GM23338 (cell line): ENCODE measurements at regions not wholly inside any gene's neighbourhood (a gene's known extent, or its start where the extent isn't known, plus 50 kb on each side); places are given as distances from the start of the nearest gene placed in this dataset.
"Not testable (repeated sequence)": the region's sequence is repeated elsewhere in the genome, so short reads cannot be mapped to it uniquely, and the experiment has no call there.

Experiments
- ATAC-seq: fragments of 200-7000 bp; cut with Tn5 transposase; 3 replicates; pipeline ENCODE4 v1.9.1; 2020
- DNase-seq: peaks from one replicate; pipeline ENCODE4 v3.0.0-alpha.2; 2015; ENCODE audit warnings: low spot score
- H2AFZ ChIP-seq: fragments of 200-600 bp; sonication (generic); 2 replicates; pipeline ENCODE4 v1.8.0; 2016; ENCODE audit warnings: antibody characterized with exemption, mild to moderate bottlenecking, moderate library complexity
- H3F3A ChIP-seq: fragments of 200-600 bp; sonication (generic); replicated peaks from 2 replicates; pipeline ENCODE4 v1.8.0; 2017; ENCODE audit warnings: antibody characterized with exemption, mixed run types, low read depth
- H3K27ac ChIP-seq: fragments of 200-600 bp; sonication (generic); 2 replicates; pipeline ENCODE4 v1.6.1; 2016; ENCODE audit warnings: low read depth
- H3K27me3 ChIP-seq: fragments of 200-600 bp; sonication (generic); 2 replicates; pipeline ENCODE4 v1.8.0; 2016; ENCODE audit warnings: mild to moderate bottlenecking, mixed run types, moderate library complexity; ENCODE audit not compliant: insufficient read depth
- H3K36me3 ChIP-seq: fragments of 200-600 bp; sonication (generic); 2 replicates; pipeline ENCODE4 v1.8.0; 2016; ENCODE audit warnings: mild to moderate bottlenecking; ENCODE audit not compliant: insufficient read depth
- H3K4me1 ChIP-seq: fragments of 200-600 bp; sonication (generic); 2 replicates; pipeline ENCODE4 v1.8.0; 2016; ENCODE audit warnings: mild to moderate bottlenecking, moderate library complexity; ENCODE audit not compliant: insufficient read depth
- H3K4me2 ChIP-seq: fragments of 200-600 bp; sonication (generic); 2 replicates; pipeline ENCODE4 v1.7.1; 2017; ENCODE audit warnings: mixed run types
- H3K4me3 ChIP-seq: fragments of 200-600 bp; sonication (generic); 2 replicates; pipeline ENCODE4 v1.6.1; 2016; ENCODE audit warnings: mixed run types
- H3K79me2 ChIP-seq: fragments of 200-600 bp; sonication (generic); replicated peaks from 2 replicates; pipeline ENCODE4 v1.8.0; 2017; ENCODE audit warnings: mild to moderate bottlenecking; ENCODE audit not compliant: insufficient read depth
- H3K9me2 ChIP-seq: fragments of 200-600 bp; sonication (generic); 2 replicates; pipeline ENCODE4 v1.8.0; 2017; ENCODE audit not compliant: insufficient read depth
- H4K20me1 ChIP-seq: fragments of 200-600 bp; sonication (generic); replicated peaks from 2 replicates; pipeline ENCODE4 v1.8.0; 2017; ENCODE audit warnings: mild to moderate bottlenecking; ENCODE audit not compliant: insufficient read depth
- H3K27ac Mint-ChIP-seq: 2 replicates; pipeline ENCODE4 v1.8.0; 2020; ENCODE audit warnings: inconsistent platforms, mild to moderate bottlenecking, moderate library complexity, mixed read lengths
- H3K27me3 Mint-ChIP-seq: 3 replicates; pipeline ENCODE4 v1.8.0; 2022; ENCODE audit warnings: low read depth, mild to moderate bottlenecking, moderate library complexity, mixed read lengths, inconsistent platforms; ENCODE audit not compliant: insufficient read depth, poor library complexity
- H3K36me3 Mint-ChIP-seq: 3 replicates; pipeline ENCODE4 v1.8.0; 2021; ENCODE audit warnings: low read depth, mild to moderate bottlenecking, inconsistent platforms, moderate library complexity, mixed read lengths
- H3K4me1 Mint-ChIP-seq: 3 replicates; pipeline ENCODE4 v1.8.0; 2020; ENCODE audit warnings: mild to moderate bottlenecking, inconsistent platforms, mixed read lengths
- H3K4me3 Mint-ChIP-seq: 3 replicates; pipeline ENCODE4 v1.8.0; 2021; ENCODE audit warnings: moderate library complexity, mild to moderate bottlenecking, inconsistent platforms, mixed read lengths
- H3K9me3 Mint-ChIP-seq: 3 replicates; pipeline ENCODE4 v1.8.0; 2020; ENCODE audit warnings: moderate library complexity, mild to moderate bottlenecking, inconsistent platforms, mixed read lengths
- CREB1 ChIP-seq: fragments of 250-450 bp; sonication (Bioruptor Pico); IDR thresholded peaks from 2 replicates; pipeline ENCODE4 v1.5.0; 2020; ENCODE audit warnings: low read depth, mild to moderate bottlenecking, moderate library complexity
- EZH2 ChIP-seq: fragments of 200-600 bp; sonication (generic); IDR thresholded peaks from one replicate; pipeline ENCODE4 v1.8.0; 2017; ENCODE audit warnings: antibody characterized with exemption, mild to moderate bottlenecking, low read depth; ENCODE audit not compliant: unreplicated experiment
- EZH2phosphoT487 ChIP-seq: fragments of 200-600 bp; sonication (generic); IDR thresholded peaks from one replicate; pipeline ENCODE4 v1.8.1; 2018; ENCODE audit warnings: antibody characterized with exemption; ENCODE audit not compliant: unreplicated experiment
- JUNB ChIP-seq: IDR thresholded peaks from one replicate; pipeline ENCODE4 v1.6.1; 2016; ENCODE audit warnings: antibody characterized with exemption; ENCODE audit not compliant: unreplicated experiment
- NANOG ChIP-seq: IDR thresholded peaks from 2 replicates; pipeline ENCODE4 v1.6.1; 2016; ENCODE audit warnings: antibody characterized with exemption, borderline replicate concordance
- POLR2AphosphoS5 ChIP-seq: IDR thresholded peaks from 2 replicates; pipeline ENCODE4 v1.6.1; 2016; ENCODE audit warnings: antibody characterized with exemption, low read depth
- STAT1 ChIP-seq: IDR thresholded peaks from one replicate; pipeline ENCODE4 v1.6.1; 2016; ENCODE audit warnings: antibody characterized with exemption; ENCODE audit not compliant: unreplicated experiment
- ZNF114 ChIP-seq: fragments of 250-450 bp; sonication (Bioruptor Pico); IDR thresholded peaks from 2 replicates; pipeline ENCODE4 v1.5.0; 2020; ENCODE audit warnings: mild to moderate bottlenecking, moderate library complexity
- TF ChIP-seq, protein P1 (sequence below), 2 experiments: fragments of 200-600 bp in 1 of 2; sonication (generic) in 1 of 2; conservative IDR thresholded peaks; 2 replicates each; pipeline versions ENCODE4 v1.5.1 to v1.6.1; 2016 to 2017; ENCODE audit warnings: antibody characterized with exemption in 2 of 2, low read depth in 2 of 2, mild to moderate bottlenecking in 2 of 2, moderate library complexity in 1 of 2
- TF ChIP-seq, protein P2 (sequence below): IDR thresholded peaks from one replicate; pipeline ENCODE4 v1.6.1; 2018; ENCODE audit warnings: antibody characterized with exemption; ENCODE audit not compliant: unreplicated experiment
- TF ChIP-seq, protein P3 (sequence below): IDR thresholded peaks from 2 replicates; pipeline ENCODE4 v1.6.1; 2016; ENCODE audit warnings: antibody characterized with exemption

DNA sequence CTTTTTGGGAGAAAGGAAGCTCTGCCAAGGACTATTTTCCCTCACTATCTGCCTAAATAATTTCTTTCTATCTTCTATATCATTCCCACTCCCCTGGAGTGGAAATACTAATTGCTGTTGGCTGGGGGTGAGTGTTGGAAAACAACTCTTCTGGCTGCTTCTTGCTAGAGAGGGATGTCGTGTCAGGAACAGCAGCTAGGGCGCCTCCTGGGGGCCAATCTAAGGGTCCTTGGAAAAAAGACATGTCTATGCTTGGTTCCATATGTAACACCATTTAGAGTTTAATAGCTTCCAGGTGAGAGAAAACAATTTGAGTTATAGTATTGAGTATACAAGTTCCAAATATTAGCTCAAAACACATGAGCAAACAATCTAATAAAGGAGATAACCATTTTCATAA lies 111.3 kb downstream of the MAGEE1 start:
- peaks cover 18% of the 10 kb centered on the region for H3K9me3 Mint-ChIP-seq
- H3K27ac Mint-ChIP-seq, result no peak overlapping the region
- no peak for ATAC-seq

DNA sequence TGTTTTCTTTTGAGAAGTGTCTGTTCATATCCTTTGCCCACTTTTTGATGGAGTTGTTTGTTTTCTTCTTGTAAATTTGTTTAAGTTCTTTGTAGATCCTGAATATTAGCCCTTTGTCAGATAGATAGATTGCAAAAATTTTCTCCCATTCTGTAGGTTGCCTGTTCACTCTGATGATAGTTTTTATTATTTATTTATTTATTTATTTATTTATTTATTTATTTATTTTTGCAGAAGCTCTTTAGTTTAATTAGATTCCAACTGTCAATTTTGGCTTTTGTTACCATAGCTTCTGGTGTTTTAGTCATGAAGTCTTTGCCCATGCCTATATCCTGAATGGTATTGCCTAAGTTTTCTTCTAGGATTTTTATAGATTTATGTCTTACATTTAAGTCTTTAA lies 115.9 kb downstream of the MAGEE1 start:
- not testable (repeated sequence) for H4K20me1 ChIP-seq, H3F3A ChIP-seq, H3K4me2 ChIP-seq, H3K4me1 Mint-ChIP-seq, H3K79me2 ChIP-seq, H3K4me1 ChIP-seq, H3K36me3 Mint-ChIP-seq, H3K4me3 Mint-ChIP-seq, H3K27ac Mint-ChIP-seq, H2AFZ ChIP-seq, H3K27me3 ChIP-seq, DNase-seq, H3K36me3 ChIP-seq, H3K27me3 Mint-ChIP-seq, ATAC-seq, H3K4me3 ChIP-seq, H3K9me2 ChIP-seq, H3K27ac ChIP-seq
- H3K9me3 Mint-ChIP-seq, result peaks cover 34% of the 10 kb centered on the region

More for the DNA sequence above, 111.3 kb downstream of the MAGEE1 start:
- Mint-ChIP-seq H3K4me1 (no peaks in the 10 kb centered on the region), H3K36me3 (no peaks in the 10 kb centered on the region; the same call in 2 of the 3 replicates), H3K4me3 (no peak overlapping the region), H3K27me3 (no peaks in the 10 kb centered on the region)
- H3K27ac ChIP-seq, result no peak overlapping the region
- DNase-seq, result peak; percentile 27
- no peak overlapping the region for H3K4me3 ChIP-seq
- no peak overlapping the region for H3K4me2 ChIP-seq
- no peaks in the 10 kb centered on the region for H3K79me2 ChIP-seq
- no peaks in the 10 kb centered on the region for H3K36me3 ChIP-seq
- H3K4me1 ChIP-seq, result no peaks in the 10 kb centered on the region
- H2AFZ ChIP-seq, result no peak overlapping the region
- TF ChIP-seq CREB1 (CRISPR knock-in tag), result no peak
- TF ChIP-seq JUNB, result no peak
- TF ChIP-seq, protein P1, sequence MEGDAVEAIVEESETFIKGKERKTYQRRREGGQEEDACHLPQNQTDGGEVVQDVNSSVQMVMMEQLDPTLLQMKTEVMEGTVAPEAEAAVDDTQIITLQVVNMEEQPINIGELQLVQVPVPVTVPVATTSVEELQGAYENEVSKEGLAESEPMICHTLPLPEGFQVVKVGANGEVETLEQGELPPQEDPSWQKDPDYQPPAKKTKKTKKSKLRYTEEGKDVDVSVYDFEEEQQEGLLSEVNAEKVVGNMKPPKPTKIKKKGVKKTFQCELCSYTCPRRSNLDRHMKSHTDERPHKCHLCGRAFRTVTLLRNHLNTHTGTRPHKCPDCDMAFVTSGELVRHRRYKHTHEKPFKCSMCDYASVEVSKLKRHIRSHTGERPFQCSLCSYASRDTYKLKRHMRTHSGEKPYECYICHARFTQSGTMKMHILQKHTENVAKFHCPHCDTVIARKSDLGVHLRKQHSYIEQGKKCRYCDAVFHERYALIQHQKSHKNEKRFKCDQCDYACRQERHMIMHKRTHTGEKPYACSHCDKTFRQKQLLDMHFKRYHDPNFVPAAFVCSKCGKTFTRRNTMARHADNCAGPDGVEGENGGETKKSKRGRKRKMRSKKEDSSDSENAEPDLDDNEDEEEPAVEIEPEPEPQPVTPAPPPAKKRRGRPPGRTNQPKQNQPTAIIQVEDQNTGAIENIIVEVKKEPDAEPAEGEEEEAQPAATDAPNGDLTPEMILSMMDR (conservative IDR thresholded peaks at IDR 0.05; ENCODE audit: low read depth in 2 of 2), result peak; percentile 50 to 54
- no peaks in the 10 kb centered on the region for H3F3A ChIP-seq
- H4K20me1 ChIP-seq, result no peaks in the 10 kb centered on the region
- H3K9me2 ChIP-seq, result no peaks in the 10 kb centered on the region
- H3K27me3 ChIP-seq, result no peaks in the 10 kb centered on the region

DNA sequence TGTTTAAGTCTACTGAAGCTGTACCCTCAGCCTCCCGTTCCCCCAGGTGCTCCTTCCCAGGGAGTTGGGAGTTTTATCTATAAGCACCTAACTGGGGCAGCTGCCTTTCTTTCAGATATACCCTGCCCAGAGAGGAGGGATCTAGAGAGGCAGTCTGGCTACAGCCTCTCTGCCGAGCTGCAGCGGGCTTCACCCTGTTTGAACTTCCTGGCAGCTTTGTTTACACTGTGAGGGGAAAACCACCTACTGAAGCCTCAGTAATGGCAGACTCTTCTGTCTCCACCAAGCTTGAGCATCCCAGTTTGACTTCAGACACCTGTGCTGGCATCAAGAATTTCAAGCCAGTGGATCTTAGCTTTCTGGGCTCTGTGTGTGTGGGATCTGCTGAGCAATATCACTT lies 122.5 kb downstream of the MAGEE1 start:
- Histone ChIP-seq H3K27me3 (no peaks in the 10 kb centered on the region), H3K4me1 (no peaks in the 10 kb centered on the region), H4K20me1 (no peaks in the 10 kb centered on the region), H3K4me3 (no peak overlapping the region), H3K9me2 (no peaks in the 10 kb centered on the region), H3F3A (no peaks in the 10 kb centered on the region), H3K79me2 (no peaks in the 10 kb centered on the region), H2AFZ (no peak overlapping the region), H3K36me3 (no peaks in the 10 kb centered on the region), H3K27ac (no peak overlapping the region), H3K4me2 (no peak overlapping the region)
- Mint-ChIP-seq H3K27ac (no peak overlapping the region), H3K4me1 (no peaks in the 10 kb centered on the region), H3K9me3 (peaks cover 51% of the 10 kb centered on the region), H3K4me3 (no peak overlapping the region), H3K36me3 (no peaks in the 10 kb centered on the region), H3K27me3 (no peaks in the 10 kb centered on the region)
- no peak for DNase-seq
- ATAC-seq, result no peak
- TF ChIP-seq EZH2phosphoT487 (no peak), NANOG (no peak), POLR2AphosphoS5 (no peak), EZH2 (no peak), STAT1 (no peak), JUNB (no peak), ZNF114 (CRISPR knock-in tag) (no peak)
- TF ChIP-seq, protein P1 (conservative IDR thresholded peaks at IDR 0.05; ENCODE audit: low read depth in 2 of 2), result no peak
- TF ChIP-seq, protein P2, sequence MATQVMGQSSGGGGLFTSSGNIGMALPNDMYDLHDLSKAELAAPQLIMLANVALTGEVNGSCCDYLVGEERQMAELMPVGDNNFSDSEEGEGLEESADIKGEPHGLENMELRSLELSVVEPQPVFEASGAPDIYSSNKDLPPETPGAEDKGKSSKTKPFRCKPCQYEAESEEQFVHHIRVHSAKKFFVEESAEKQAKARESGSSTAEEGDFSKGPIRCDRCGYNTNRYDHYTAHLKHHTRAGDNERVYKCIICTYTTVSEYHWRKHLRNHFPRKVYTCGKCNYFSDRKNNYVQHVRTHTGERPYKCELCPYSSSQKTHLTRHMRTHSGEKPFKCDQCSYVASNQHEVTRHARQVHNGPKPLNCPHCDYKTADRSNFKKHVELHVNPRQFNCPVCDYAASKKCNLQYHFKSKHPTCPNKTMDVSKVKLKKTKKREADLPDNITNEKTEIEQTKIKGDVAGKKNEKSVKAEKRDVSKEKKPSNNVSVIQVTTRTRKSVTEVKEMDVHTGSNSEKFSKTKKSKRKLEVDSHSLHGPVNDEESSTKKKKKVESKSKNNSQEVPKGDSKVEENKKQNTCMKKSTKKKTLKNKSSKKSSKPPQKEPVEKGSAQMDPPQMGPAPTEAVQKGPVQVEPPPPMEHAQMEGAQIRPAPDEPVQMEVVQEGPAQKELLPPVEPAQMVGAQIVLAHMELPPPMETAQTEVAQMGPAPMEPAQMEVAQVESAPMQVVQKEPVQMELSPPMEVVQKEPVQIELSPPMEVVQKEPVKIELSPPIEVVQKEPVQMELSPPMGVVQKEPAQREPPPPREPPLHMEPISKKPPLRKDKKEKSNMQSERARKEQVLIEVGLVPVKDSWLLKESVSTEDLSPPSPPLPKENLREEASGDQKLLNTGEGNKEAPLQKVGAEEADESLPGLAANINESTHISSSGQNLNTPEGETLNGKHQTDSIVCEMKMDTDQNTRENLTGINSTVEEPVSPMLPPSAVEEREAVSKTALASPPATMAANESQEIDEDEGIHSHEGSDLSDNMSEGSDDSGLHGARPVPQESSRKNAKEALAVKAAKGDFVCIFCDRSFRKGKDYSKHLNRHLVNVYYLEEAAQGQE, result no peak
- TF ChIP-seq, protein P3, sequence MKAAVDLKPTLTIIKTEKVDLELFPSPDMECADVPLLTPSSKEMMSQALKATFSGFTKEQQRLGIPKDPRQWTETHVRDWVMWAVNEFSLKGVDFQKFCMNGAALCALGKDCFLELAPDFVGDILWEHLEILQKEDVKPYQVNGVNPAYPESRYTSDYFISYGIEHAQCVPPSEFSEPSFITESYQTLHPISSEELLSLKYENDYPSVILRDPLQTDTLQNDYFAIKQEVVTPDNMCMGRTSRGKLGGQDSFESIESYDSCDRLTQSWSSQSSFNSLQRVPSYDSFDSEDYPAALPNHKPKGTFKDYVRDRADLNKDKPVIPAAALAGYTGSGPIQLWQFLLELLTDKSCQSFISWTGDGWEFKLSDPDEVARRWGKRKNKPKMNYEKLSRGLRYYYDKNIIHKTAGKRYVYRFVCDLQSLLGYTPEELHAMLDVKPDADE, result no peak
